Activated T-cell treated with anti-CD3 and anti-CD28 coated beads for 24 hours (primary cell): ENCODE measurements at regions not wholly inside any gene's neighbourhood (a gene's known extent, or its start where the extent isn't known, plus 50 kb on each side); places are given as distances from the start of the nearest gene placed in this dataset.
"Not testable (repeated sequence)": the region's sequence is repeated elsewhere in the genome, so short reads cannot be mapped to it uniquely, and the experiment has no call there.

Source experiments
- DNase-seq: peaks from one replicate; pipeline ENCODE4 v3.0.0-alpha.2; 2020; ENCODE audit warnings: low read depth

DNA sequence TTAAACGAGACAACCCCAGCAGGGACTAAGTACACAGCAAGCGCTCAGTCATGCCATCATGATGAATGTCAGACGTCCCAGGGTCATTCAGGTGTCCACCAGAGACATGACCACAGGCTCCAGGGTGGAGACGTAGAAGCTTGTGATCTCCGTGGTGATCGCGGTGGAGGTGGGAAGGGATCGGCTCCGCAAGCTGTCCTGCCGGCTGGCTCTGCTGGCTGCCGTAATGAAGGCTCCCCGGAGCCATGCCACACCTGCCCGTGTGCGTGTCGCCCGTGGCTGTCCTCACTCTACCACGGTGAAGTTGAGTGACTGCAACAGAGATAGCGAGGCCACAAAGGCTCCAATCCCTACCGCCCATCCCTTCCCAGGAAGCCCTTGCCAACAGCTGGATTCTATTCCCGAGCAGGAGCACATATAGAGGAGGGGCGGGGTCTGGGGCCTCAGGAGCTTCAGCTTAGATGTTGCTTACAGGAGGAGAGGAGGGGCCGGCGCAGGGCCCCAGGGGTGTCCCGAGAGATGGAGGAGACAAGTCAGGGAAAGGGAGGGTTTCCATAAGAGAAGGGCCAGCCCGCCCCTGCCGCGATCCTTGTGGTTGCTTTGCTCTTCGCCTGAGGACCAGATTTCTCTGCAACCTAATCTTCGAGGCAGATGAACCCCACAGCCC is 332.6 kb upstream of the SFSWAP start:
- no peak for DNase-seq

DNA sequence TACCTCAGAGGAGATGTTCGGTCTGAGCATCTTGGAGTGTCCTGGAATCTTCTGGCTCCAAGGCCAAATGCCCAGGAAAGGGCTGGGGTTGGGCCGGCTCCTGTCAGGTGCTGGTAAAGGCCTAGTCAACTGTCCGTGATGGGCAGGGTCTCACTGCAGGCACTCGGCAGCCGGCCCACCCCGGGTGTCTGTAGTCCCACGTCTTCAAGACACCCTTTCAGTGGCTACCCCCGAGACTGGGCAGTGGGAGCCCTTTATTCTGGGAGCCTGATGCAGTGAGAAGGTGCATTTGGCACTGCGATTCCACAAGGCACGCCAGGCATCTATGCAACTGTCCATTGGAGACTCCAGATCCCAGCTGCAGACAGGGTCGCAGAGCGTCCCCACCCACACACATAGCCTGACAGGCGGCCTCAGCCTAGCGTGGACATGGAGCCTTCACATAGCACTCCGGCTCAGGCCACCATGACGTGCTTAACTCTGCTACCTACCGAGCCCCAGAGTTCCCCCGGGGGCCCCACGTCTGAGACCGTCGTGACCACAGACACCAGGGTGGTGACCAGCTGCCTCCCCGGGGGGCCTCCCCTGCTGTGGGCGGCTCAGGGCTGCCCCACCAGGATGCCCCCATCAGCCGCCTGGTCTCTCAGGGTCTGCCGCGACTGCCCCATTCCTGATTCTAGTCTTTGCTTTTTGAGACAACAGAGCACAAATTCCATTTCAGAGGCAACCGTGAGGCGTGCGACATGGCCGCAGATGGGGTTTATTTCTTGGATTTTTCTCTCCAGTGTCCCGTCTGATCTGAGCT is 331.8 kb upstream of the SFSWAP start:
- DNase-seq, result no peak

GRCh38 chr12:131379738-131380137 is 331.2 kb upstream of the SFSWAP start:
- no peak for DNase-seq

DNA sequence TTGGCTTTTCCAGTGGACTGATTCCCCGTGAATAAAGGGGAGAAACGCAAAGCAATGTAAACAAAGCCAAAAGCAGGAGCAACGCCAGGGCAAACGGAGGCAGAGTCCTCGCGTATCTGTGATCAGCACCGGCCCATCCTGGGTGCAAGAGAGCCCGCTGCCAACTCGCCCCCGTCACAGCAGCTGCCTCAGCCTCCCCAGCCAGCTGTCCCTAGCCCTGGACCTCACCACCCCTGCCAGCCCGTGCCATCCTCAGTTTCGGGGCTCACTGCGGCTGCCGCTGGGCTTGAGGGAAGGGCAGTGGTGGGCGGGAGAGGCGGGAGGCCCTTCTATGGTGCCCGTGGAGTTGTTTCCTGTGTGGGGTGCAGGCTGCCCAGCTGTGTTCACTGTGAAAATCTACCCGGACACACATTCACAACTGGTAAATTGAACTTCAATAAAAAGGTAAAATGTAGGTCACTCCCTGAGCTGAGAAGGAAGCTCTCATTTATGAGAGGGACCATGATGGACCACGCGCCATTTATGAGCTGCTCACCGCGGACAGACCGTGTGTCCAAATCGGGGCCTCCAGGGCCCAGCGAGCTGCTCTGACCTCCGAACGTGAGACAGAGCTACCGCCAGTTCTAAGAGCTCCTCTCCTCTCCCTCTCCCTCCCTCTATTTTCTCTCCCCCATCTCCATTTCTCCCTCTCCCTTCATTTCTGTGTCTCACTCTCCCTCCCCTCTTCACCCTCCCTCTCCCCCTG is 330.5 kb upstream of the SFSWAP start:
- no peak for DNase-seq

DNA sequence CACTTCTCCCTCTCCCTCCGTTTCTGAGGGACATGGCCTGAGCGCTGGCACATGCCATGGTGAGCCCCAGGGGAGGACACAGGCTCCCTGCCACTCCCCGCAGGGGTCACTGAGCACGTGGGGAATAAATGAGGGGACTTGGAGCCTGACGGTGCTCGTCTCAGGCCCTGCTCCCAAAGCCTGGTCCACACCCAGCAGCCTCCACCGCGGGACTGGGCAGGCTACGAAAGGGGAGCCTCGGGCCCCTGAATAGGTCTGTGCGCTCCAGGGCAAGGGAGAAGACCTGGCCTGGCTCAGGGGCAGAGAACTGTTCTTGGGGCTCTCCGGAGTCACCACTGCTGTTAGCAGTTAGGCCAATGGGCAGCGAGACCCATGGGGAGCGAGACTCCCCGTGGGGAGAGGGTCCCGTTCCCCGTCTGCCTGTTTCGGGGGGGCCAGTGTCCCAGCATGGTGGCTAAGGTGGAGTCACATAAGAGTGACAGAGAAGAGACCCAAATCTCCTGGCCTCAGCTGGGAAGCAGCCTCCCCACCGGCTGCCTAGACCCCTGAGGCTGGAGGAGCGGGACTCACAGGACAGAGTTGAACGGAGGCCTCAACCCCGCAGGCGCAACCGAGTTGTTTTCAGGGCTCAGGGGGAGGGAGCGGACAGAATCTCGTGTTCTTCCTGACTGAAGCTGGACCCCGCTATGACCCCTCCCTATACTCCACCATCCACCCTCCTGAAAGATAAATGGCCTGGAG is 329.8 kb upstream of the SFSWAP start:
- DNase-seq, result no peak

DNA sequence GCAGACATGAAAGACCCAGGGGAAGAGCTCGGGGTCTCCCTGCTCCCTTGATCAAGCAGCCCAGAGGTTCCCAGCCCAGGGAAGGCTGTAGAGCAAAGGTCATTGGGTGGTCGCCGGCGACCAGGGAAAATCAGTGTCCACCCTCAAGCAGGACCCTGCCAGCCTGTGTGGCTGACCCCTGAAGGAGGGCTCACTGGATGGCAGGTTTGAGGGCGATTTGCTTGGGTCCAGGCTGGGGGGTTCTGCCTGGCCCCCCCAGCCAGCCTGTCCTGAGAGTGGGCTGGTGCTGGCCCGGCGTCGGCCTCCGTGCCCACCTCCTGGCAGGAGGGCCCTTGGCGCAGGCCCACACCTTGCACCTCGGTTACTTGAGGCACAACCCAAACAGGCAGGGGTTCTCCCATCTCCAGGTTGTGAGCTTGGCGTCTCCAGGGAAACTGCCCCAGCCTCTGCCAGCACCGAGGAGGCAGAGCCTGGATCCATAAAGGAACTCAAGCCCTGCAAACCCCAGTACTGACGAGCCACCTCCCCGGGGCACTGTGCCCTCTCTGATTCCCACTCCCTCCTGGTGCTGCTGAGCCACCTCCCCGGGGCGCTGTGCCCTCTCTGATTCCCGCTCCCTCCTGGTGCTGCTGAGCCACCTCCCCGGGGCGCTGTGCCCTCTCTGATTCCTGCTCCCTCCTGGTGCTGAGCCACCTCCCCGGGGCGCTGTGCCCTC is 329.0 kb upstream of the SFSWAP start:
- DNase-seq, result no peak

- DNase-seq, result no peak
These were observed 327.6 kb upstream of the SFSWAP start for GRCh38 chr12:131383291-131383690.

GRCh38 chr12:131383741-131384543 is 326.9 kb upstream of the SFSWAP start:
- DNase-seq, result no peak

- DNase-seq, result no peak
These were observed 326.4 kb upstream of the SFSWAP start for GRCh38 chr12:131384544-131384855.

DNA sequence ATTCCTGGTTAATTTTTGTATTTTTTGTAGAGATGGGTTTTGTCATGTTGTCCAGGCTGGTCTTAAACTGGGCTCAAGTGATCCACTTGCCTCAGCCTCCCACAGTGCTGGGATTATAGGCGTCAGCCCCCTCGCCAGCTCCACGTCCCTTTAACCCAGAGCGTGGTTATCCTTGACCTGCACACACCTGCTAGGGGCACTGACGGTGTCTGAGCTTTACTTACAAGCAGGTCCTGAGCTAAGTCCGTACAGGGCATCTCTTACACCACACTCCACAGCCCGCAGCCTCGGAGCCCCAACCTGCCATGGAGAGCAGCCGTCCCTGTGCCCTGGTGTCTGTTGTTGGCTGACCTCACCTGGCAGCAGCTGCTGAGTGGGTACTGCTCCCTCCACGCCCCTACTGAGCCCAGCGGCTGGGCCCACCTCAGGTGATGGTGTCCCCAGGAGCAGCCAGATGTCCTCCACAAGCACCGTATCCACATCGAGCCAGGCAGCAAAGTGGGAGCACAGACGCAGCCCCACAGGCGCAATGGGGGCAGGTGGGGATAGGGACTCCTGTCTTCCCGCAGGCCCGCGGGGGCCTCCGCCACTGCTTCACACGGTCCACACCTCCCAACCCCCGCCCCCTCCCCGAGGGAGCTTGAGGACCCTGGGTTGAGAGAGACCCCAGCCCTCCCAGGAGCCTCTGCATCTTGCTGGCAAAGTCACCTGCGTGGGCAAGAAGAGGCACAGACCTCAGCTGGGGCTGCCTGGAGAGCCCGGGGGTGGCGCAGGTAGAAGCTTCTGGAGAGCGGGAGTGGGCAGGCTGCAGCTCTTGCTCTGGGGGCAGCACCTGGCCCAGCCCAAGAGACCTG is 325.4 kb upstream of the SFSWAP start:
- no peak for DNase-seq

- DNase-seq, result no peak
These were observed 324.7 kb upstream of the SFSWAP start for GRCh38 chr12:131386167-131386521.

- DNase-seq, result no peak
These were observed 324.1 kb upstream of the SFSWAP start for GRCh38 chr12:131386781-131387180.

DNA sequence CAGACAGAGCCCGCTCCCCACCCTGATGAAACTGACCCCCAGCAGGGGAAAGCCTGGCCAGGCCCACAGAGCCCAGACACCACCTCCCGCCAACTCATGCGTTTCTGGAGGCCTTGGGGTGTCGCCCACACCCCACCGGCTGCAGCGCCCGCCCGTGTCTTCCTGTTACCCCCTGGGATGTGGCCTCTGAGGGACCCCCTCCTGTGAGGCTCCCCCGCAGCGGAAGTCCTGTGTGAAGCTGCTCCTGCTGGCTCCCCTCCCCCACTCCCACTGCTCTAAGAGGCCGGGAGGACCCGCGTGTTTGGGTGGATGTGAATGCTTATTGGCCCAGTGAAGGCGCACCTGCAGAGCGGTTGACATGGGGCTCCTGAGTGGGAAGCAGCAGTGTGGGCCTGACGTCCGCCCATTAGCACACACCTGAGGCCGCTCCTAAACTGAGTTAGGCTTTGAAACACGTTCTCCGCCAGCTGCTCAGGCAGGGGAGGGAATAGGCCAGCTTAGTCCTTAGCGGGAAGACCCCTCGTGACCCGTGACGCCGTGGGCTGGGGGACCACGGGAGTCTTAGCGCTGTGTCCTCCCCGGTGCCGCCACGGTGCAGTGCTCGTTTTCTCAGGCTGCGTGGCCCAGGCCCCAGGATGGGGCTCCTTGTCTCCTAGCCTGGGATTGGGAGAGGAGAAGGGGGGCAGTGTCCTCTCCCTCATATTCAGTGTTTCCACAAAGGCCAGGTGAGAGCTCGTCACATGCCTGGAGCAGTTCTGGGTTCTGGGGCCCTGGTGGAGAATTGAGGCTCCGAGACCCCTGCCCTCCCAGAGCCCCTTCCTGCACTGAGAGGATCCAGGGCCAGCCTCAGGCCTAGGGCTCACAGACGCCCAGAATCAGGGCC is 323.4 kb upstream of the SFSWAP start:
- no peak for DNase-seq

GRCh38 chr12:131388164-131389053 is 322.5 kb upstream of the SFSWAP start:
- DNase-seq, result not testable (repeated sequence)

DNA sequence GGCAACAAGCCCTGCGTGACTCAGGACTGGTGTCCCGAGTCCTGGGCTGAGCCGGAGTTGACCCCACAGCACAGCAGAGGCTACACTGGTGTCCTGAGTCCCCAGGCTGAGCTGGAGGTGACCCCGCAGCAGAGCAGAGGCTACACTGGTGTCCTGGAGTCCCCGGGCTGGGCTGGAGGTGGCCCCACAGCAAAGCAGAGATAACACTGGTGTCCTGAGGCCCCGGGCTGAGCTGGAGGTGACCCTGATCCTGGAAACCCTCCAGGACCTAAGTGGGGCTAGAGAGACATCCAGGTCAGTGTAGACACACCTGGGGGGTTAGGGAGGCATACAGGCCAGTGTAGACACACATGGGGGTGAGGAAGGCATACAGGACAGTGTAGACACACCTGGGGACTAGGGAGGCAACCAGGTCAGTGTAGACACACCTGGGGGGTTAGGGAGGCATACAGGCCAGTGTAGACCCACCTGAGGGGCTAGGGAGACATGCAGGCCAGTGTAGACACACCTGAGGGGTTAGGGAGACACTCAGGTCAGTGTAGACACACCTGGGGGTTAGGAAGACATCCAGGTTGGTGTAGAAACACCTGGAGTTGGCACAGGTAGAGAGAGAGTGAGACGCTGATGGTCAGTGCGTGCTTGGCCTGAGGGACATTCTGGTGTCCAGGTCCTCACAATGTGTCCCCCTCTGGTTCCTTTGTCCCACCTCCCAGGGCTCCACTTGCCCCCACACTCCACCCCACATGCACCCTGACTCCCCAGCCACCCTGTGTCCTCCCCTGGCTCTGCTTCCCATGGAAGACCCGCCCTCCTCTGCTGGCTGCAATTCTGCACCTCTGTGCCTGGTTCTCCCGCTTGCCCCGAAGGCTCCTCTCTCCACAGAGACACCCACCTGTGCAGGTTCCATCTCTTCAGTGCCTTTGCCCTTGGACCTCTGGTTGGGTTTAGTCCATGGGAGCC is 321.6 kb upstream of the SFSWAP start:
- no peak for DNase-seq

- DNase-seq, result no peak
These were observed 320.2 kb upstream of the SFSWAP start for GRCh38 chr12:131390412-131391334.
